AG04449 (cell line): ENCODE measurements at regions not wholly inside any gene's neighbourhood (a gene's known extent, or its start where the extent isn't known, plus 50 kb on each side); places are given as distances from the start of the nearest gene placed in this dataset.
"Not testable (repeated sequence)": the region's sequence is repeated elsewhere in the genome, so short reads cannot be mapped to it uniquely, and the experiment has no call there.

Experiments used
- CTCF ChIA-PET: fragments of 350-600 bp; formaldehyde crosslinking; extraction: SDS; loops from one replicate; lab custom pipeline; 2021; ENCODE audit warnings: antibody characterized with exemption; lab: Yijun Ruan, JAX
- POLR2A ChIA-PET: fragments of 400-600, 350-600 bp; formaldehyde crosslinking; extraction: SDS; loops from one replicate; lab custom pipeline; 2020; ENCODE audit warnings: antibody characterized with exemption, inconsistent platforms; lab: Yijun Ruan, JAX
- DNase-seq: peaks from one replicate; pipeline ENCODE4 v3.0.0-alpha.2; 2010; ENCODE audit warnings: low read depth, low spot score
- H3K4me3 ChIP-seq: 2 replicates; pipeline ENCODE4 v1.5.1; 2011; ENCODE audit warnings: low read depth, mild to moderate bottlenecking, control low read depth, low read length
- CTCF ChIP-seq: IDR thresholded peaks from one replicate; pipeline ENCODE4 v1.5.1; 2011; ENCODE audit warnings: mild to moderate bottlenecking, moderate library complexity, low read length, control low read depth, inconsistent platforms; ENCODE audit not compliant: insufficient read depth; ENCODE audit errors: missing control alignments

GRCh38 chr1:172843444-172843843, 184.5 kb downstream of the FASLG start:
- no peak for DNase-seq
- TF ChIP-seq CTCF = no peak
- H3K4me3 ChIP-seq = no peak overlapping the region
- POLR2A ChIA-PET = no interaction called here
- CTCF ChIA-PET = no interaction called here

- CTCF ChIA-PET = interaction anchor here (1.2 to 2.0 kb wide), 3 partner anchors 11 to 585 kb away, joined by 3 to 11 read pairs (median 3); no protein-coding TSS in a partner anchor
These were observed 186.5 kb downstream of the FASLG start for GRCh38 chr1:172845371-172845770.

GRCh38 chr1:172845865-172846264, 187.0 kb downstream of the FASLG start:
- POLR2A ChIA-PET = no interaction called here
- CTCF ChIA-PET = interaction anchor here (1.2 to 2.0 kb wide), 3 partner anchors 12 to 585 kb away, joined by 3 to 11 read pairs (median 3); no protein-coding TSS in a partner anchor

More at GRCh38 chr1:172845371-172845770, 186.5 kb downstream of the FASLG start:
- DNase-seq = no peak
- POLR2A ChIA-PET = no interaction called here
- TF ChIP-seq CTCF = no peak
- no peak overlapping the region for H3K4me3 ChIP-seq

GRCh38 chr1:172847814-172848213, 188.9 kb downstream of the FASLG start:
- CTCF ChIA-PET, POLR2A ChIA-PET, H3K4me3 ChIP-seq, DNase-seq: not testable (repeated sequence)

More at GRCh38 chr1:172845865-172846264, 187.0 kb downstream of the FASLG start:
- TF ChIP-seq CTCF = no peak
- no peak for DNase-seq
- no peak overlapping the region for H3K4me3 ChIP-seq

GRCh38 chr1:172849653-172850052, 190.8 kb downstream of the FASLG start:
- ChIA-PET POLR2A (no interaction called here), CTCF (interaction anchor here (1.0 to 1.4 kb wide), 2 partner anchors 23 to 107 kb away, joined by 3 to 4 read pairs; no protein-coding TSS in a partner anchor)
- no peak overlapping the region for H3K4me3 ChIP-seq
- no peak for DNase-seq
- TF ChIP-seq CTCF = no peak

GRCh38 chr1:172851077-172851476, 192.2 kb downstream of the FASLG start:
- no peak for TF ChIP-seq CTCF
- peak overlapping the region; percentile 35 for H3K4me3 ChIP-seq
- CTCF ChIA-PET = interaction anchor here (1.4 kb wide), 1 partner anchor 25 kb away, joined by 4 read pairs; no protein-coding TSS in a partner anchor
- no peak for DNase-seq
- POLR2A ChIA-PET = no interaction called here

GRCh38 chr1:172851856-172852255, 193.0 kb downstream of the FASLG start:
- no peak for TF ChIP-seq CTCF
- DNase-seq = no peak
- H3K4me3 ChIP-seq = no peak overlapping the region
- POLR2A ChIA-PET = no interaction called here
- CTCF ChIA-PET = no interaction called here

- POLR2A ChIA-PET, DNase-seq, H3K4me3 ChIP-seq, CTCF ChIA-PET: not testable (repeated sequence)
These were observed 194.8 kb downstream of the TNFSF18 start for GRCh38 chr1:172855983-172856382.
